Breast epithelium (tissue), 3 donors: ENCODE measurements at regions not wholly inside any gene's neighbourhood (a gene's known extent, or its start where the extent isn't known, plus 50 kb on each side); places are given as distances from the start of the nearest gene placed in this dataset.

Experiments
- POLR2A ChIP-seq: fragments of 450-650 bp; IDR thresholded peaks from one replicate; pipeline ENCODE4 v1.6.1; 2016; ENCODE audit warnings: antibody characterized with exemption, mild to moderate bottlenecking, moderate library complexity
- POLR2AphosphoS5 ChIP-seq, 3 donors: sonication (generic); formaldehyde crosslinking; IDR thresholded peaks; one replicate each; pipeline ENCODE4 v1.6.1; 2017; ENCODE audit warnings: antibody characterized with exemption in 3 of 3
- TF ChIP-seq, protein P1 (sequence below), 3 donors: fragments of 450-650 bp; IDR thresholded peaks; one replicate each; pipeline ENCODE4 v1.5.1; 2016 to 2017; ENCODE audit warnings: antibody characterized with exemption in 3 of 3, mild to moderate bottlenecking in 3 of 3, moderate library complexity in 3 of 3

DNA sequence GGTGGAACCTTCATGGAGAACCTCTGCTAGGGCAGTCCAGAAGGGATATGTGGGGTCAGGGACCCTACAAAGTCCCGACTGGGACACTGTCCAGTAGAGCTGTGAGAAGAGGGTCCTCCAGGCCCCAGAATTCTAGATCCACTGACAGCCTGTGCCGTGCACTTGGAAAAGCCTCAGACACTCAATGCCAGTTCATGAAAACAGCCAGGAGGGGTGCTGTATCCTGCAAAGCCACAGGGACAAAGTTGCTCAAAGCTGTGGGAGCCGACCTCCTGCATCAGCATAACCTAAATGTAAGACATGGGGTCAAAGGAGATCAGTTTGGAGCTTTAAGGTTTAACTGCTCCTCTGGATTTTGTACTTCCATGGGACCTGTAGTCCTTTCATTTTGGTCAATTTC is 448.8 kb upstream of the CADM2 start:
- TF ChIP-seq, protein P1, sequence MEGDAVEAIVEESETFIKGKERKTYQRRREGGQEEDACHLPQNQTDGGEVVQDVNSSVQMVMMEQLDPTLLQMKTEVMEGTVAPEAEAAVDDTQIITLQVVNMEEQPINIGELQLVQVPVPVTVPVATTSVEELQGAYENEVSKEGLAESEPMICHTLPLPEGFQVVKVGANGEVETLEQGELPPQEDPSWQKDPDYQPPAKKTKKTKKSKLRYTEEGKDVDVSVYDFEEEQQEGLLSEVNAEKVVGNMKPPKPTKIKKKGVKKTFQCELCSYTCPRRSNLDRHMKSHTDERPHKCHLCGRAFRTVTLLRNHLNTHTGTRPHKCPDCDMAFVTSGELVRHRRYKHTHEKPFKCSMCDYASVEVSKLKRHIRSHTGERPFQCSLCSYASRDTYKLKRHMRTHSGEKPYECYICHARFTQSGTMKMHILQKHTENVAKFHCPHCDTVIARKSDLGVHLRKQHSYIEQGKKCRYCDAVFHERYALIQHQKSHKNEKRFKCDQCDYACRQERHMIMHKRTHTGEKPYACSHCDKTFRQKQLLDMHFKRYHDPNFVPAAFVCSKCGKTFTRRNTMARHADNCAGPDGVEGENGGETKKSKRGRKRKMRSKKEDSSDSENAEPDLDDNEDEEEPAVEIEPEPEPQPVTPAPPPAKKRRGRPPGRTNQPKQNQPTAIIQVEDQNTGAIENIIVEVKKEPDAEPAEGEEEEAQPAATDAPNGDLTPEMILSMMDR (IDR thresholded peaks at IDR 0.05): no peak
- no peak for TF ChIP-seq POLR2AphosphoS5 (IDR thresholded peaks at IDR 0.05)
- TF ChIP-seq POLR2A: no peak
